ENCODE measurements at regions not wholly inside any gene's neighbourhood (a gene's known extent, or its start where the extent isn't known, plus 50 kb on each side); places are given as distances from the start of the nearest gene placed in this dataset.
A peak's percentile ranks its signal among the peaks of the same experiment; 100 is the strongest.
"Not testable (repeated sequence)": the region's sequence is repeated elsewhere in the genome, so short reads cannot be mapped to it uniquely, and the experiment has no call there.

DNA sequence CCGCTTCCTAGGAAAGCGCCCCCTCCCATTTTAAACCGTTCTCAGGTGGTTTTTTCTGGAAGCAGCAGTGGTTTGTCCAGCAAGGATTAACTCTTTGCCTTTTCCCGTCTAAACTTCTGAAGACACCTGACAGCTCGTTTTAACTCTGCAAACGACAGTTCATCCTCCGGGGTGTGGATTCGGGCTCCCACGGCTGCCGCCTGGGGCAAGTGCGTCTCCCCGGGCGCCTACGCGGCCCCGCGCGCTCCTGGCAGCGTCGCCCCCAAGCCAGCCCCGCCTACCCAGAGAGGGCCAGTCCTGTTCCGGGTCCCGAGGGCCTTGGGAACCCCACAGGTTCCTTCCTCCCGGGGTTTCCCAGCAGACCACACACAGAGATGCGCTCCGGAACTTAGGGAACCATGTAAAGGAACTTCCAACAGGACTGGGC, 54.4 kb downstream of the PRR18 start:
- no peak for DNase-seq

DNA sequence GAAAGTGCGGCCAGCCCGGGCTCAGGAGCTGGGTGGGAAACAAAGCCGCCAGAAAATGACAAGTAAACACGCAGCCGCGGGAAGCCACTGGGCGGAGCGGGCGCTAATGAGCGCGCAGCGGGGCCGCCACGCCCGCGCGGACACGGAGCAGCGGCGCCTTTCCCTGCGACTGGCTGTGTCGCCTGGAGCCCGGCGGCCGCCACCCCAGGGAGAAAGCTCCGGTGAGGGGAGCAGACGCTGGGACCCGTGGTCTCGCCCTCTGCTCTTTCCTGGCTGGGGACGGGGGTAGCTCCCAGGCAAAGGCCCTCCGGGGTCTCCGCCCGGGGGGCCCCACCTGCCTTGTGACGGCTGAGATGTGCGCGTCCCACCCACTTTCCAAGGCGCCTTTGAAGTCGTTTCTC, 54.9 kb downstream of the PRR18 start:
- no peak for DNase-seq

DNA sequence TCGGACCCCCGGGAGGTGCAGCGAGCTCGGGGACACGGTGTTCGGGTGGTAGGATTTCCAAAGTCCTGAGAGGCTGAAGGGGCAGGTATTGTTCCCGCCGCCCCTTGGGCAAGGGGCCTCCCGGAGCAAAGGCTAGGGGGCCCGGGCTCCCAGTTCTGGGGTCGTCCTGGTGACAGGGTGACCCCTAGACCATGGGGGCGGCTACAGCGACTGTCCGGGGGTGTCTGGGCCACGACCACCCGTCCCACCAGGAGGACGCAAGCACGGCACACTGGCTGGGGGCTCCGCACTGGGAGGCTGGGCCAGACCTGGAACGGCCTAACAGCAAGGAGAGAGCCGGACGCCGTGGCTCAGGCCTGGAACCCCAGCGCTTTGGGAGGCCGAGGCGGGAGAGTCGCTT, 55.6 kb downstream of the PRR18 start:
- no peak for DNase-seq

DNA sequence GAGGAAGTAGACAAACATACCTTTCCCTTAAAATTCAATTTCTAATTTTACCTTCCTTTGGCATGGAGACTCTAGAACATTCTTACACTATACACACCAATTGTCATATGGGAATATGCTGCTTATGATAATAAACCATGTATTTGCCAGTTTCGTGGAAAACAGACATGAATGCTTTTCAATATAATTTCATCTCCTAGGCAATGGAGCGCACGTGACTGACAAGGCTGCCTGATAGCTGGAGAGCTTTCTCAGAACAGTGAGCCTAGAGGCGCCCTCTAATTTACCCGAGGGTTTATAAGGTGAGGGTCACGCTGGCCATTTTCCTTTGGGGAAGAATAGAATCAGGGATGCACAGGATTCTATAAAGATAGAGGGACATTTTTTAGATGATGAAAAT, 56.5 kb downstream of the PRR18 start:
- no peak for DNase-seq

DNA sequence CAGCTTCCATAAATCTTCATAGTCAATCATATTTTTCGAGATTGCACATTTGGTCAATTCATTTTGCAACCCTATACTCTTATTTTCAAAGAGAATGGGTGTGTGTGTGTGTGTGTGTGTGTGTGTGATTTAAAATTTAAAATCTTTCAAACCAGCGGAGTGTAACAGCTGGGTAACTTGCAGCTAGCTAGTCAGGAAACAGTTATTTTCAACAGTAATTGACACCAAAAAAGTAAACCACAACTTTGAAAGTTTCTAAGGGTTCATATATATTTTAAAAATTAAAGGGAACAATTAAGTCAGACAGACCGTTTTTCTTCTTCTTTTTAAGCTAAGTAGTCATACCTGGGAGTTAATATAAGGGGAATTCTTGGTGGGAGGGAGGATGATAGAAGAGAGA, 57.0 kb downstream of the PRR18 start:
- no peak for DNase-seq

DNA sequence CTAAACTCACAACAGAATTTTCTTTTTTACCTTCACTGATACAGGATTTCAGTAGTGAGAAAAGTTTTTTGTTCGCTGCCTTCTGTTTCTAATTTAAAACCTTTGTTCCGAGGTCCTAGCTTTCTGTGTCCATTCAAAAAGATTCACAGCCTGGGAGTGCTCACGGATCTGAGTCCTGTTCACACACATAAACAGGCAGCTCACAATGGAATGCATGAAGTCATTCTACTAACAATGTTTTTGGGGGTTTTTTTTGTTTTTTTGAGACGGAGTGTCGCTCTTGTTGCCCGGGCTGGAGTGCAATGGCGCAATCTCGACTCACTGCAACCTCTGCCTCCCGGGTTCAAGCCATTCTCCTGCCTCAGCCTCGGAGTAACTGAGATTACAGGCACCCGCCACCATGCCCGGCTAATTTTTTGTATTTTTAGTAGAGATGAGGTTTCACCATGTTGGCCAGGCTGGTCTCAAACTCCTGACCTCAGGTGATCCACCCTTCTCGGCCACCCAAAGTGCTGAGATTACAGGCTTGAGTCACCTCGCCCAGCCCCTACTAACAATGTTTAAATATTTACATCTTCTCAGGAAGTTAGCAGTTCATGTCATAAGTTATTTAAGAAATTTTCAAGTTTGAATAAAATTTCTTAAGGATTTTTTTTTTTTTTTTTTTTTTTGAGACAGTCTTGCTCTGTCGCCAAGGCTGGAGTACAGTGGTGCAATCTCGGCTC, 59.0 kb downstream of the PRR18 start:
- not testable (repeated sequence) for DNase-seq

DNA sequence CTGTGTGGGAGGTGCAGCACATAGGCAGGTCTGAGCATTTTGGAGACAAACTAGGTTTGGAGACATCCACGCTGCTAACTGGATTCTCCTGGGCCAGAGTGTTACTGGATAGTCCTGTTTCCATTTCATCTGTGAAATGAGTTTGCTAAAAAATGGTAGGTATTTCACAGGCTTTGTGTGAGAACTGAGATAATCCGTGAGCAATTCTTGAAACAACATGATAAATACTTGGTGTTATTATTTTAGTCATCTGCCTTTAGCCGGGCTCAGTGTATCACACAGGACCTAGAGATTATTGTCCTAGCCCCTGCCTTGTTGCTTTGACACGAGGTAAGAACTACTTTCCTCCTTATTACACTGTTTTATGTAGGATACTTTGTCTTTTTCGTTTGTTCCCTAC, 63.0 kb downstream of the PRR18 start:
- no peak for DNase-seq

DNA sequence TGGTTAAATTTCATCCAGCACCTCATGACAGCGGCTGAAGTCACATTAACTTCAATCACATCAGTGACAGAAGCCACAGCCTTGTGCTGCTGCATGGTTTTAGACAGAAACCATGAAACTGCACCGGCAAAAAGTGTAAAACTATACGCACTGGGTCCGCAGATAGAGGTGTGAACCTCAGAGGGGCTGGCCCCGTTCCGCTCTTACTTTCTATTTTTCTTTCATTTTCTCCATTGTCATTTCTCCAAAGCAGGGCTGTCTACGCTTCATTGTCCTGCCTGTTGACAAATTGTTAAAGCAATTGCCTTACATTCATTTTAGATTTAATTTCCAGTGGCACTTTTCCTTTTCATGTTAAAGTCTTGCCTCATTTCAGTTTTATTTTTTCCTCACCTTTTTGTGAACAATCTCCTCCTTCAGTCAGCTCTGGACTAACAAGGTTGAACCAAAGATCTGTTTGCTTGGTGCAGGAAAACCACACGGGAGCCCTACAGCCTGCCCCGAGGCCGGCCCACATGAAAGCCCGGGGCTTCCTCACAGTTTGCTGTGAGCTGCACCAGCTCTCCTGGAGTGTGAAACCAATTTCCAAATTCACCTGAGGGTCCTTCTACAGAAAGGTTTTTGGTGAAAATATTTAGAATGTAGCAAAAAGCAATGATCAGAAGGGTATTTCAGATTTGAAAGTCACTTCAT, 63.7 kb downstream of the PRR18 start:
- peak; percentile 31 for DNase-seq

DNA sequence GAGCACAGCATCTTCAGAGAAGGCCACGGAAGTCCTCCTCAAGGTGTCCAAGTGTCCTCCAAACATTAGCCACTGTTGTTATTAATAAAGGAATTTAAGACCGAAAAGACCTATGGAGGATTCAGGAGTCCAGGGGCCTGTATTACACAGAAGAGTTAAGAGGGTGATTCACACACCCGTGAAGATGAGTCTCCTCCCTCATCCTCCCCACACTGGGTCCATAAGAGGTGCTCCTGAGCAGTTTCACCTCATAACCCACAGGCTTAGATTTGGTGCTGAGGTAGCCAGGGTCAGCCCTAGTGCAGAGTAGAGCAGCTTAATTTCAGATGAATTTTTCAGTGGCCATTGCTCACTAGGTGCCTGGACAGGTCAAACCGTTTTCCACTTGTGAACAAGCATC, 65.3 kb downstream of the PRR18 start:
- no peak for DNase-seq

DNA sequence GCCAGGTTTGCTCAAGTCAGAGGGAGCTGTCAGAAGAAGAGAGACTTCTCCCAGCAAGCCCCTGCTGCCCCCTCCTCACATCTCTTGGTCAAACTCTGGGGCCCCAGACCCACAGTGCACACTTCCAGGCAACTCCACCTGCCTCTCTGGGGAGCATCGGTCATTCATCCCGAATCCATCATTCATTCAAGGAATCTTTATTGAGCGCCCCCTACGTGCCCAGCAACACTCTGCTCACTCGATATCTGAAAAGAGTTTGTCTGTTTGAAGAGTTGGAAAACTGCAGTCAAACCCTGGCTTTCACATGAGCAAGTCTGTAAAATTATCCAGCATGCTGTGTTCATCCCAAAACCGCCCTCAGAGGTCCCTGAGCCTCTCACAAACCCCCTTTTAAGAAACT, 66.2 kb downstream of the PRR18 start:
- DNase-seq = no peak

DNA sequence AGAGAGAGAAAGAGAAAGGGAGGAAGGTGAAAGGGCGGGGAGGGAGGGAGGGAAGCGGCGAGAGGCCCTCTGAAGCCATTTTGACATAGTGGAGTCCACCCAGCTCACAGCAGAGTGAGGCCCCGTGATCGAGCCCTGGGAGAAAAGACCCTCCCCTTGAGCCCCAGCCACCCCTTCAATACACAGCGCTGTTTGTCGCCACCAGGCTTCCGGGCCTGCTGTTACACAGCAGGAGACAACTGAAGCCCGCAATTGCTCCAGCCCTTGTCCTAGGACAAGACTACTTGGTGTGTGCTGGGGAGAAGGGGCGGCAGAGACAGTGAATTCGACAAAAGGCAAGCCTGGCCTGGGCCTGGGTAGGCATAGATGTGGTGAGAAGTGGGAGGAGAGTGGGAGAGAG, 67.3 kb downstream of the PRR18 start:
- DNase-seq = no peak

DNA sequence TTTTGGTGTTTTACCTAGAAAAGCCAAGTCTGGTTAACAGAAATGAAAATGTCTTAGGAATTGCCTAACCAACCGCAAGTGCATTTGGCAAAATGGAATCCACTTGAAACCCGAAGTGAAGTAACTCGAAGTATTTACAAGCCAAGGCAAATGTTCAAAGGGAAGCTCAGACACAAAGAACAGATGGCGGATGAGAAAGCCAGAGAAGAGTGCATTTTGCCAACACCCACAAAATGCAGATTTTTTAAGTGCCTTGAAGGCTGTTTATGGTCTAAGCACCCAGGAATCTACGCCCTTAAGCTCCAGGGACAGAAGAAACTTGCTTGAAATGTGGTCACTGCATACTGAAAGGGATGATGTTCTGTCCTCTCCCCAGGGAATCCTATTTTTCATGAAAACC, 70.0 kb upstream of the TBXT start:
- no peak for DNase-seq

DNA sequence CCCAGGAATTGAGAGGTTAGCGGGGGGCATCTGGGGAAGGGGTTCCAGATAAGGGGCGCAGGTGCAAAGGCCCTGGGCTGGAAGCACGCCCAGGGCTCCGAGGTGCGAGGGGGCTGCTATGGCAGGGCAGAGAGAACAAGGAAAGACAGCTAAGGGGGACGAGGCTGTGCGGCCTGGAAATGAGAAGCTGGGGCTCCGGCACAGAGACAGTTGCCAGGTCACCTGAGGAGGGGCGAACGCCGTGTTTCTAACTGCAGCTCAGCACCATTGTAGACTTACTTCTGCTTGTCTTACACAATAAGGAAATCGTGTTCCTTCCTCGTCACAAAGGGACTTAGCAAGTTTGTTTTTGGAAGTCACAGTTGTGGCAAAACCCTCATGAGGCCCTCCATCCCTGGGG, 68.9 kb upstream of the TBXT start:
- DNase-seq = no peak

DNA sequence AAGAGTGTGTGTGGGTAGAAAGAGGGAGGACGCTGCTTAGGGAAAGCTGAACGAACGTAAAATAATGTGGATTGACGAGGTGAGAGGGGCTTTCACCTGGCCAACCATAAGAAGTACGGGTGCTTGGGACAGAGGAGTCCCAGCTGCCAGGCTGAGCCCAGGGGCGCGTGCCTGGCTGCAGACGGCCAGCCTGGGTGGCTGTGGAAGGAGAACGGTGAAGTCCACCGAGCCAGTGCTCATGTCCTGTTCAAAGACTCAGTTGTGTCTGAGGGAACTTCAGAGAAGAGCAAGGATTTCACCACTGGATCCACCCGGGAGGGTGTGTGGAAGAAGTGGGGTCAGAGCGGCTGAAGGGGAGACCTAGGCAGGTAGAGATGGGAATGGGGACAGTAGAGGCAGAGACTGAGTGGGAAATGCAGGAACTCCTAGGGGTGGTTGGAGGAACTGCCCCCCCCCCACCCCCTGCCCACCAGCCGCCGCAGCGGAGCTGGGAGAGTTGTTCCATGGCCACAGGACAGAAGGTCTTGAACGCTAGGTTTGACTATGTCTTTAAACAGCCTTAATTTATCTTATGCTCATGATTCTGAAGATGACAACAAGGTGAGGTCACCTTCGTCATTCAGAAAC, 68.1 kb upstream of the TBXT start:
- DNase-seq = no peak

DNA sequence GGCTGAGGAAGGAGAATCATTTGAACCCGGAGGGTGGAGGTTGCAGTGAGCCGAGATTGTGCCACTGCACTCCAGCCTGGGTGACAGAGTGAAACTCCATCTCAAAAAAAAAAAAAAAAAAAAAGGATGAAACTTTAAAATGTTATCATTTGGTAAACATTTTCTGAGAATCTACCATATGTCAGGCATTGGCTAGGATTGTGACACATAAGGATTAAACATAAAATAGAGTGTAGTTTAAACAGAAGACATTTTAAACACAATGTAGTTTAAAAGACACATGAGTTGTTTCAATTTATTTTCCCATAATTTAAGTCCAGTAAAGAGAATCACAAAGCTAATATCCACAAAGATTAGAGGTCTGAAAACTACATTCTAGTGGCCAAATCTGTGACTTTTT, 63.5 kb upstream of the TBXT start:
- DNase-seq = not testable (repeated sequence)

DNA sequence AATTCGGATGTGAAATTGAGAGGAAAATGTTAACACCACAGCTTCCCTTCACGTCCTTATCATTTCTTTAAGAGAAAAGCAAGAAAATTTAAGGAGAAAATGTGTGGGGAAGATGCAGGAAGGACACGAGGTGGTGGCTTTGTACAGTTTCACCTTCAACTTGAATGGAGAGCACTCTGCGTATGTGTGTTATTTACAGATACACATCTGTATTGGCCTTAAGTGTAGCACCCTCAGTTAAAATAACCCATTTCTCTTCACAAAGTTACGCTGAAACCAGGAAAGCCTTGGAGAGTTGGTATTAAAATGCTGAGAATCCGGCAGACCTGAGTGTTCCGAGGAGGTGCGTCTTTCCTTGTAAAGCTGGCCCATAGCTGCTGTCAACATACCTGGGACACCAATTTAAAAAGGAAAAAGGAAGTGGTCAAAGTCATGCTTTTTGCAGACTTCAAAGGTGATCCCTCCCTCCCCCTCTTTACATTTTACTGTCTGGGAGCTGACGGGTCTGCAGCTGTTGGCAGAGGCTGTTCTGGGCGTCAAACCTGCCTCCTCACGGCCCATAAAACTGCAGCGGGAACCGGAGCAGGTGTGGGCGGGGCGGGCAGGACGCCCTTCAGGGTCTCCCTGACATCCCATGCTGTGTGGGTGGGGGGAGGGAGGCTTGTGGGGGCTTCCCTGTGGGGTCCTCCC, 61.3 kb upstream of the TBXT start:
- no peak for DNase-seq

DNA sequence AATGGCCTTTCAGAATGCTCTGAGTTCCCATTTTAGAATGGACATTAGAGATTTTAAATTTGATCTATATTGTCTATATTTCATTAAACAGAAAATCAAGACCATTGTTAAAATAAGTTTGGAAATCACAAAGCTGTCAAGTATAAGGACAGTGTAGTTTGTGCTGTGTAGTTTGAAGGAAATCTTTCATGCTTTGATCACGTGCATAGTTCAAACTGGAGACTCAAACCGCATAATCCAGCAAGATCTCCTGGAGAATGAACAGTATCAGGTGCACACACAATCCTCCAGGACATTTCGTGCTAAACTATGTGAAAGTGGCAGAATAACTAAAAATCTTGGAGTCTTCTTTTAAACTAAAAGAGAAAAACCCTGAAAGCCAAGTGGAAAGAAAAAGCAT, 60.8 kb upstream of the TBXT start:
- DNase-seq = no peak

DNA sequence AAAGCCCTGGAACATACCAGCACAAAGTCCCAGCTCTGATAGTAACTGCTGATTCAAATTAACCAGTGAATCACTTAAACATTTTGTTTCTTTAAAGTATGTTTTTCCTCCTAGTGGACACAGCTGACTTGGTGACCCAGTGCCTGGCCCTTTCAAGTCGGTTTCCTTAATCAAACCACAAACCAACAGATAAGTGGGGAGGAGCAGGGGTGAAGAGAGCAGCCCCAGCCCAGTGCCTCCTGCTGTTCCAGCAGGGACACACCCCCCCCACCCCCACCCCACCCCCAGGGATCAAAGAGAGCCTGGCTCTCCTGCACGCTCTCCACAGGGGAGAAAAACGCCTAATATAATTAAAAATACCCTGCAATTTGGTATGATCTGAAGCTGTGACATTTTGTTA, 55.4 kb upstream of the TBXT start:
- no peak for DNase-seq

DNA sequence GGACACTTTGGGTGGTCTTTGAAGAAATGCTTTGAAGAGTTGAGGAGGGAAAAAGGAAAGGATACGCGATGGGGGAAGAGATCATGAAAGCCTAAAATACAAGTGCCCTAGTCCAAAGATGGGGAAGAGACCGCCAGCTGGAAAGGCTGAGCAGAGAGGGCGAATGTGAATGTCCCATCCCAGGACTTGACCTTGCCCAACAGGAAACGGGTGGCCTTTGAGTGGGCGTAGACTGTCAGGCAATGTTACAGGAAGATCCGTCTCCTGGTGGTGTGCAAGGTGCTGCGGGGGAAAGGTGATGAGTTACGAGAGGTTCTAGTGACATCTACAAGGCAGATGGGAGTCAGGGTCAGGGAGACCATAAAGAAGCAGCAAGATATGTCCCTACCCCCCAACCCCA, 55.0 kb upstream of the TBXT start:
- no peak for DNase-seq

DNA sequence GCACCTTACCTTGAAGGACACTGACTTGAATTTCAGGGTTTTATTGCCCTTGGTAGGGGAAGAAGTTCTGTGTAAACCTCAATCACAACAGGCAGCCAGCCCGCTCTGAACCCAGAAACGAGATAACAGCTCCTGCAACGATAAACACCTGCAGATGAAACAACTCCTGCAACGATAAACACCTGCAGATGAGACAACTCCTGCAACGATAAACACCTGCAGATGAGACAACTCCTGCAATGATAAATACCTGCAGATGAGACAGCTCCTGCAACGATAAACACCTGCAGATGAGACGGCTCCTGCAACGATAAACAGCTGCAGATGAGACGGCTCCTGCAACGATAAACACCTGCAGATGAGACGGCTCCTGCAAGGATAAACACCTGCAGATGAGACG, 54.0 kb upstream of the TBXT start:
- no peak for DNase-seq

DNA sequence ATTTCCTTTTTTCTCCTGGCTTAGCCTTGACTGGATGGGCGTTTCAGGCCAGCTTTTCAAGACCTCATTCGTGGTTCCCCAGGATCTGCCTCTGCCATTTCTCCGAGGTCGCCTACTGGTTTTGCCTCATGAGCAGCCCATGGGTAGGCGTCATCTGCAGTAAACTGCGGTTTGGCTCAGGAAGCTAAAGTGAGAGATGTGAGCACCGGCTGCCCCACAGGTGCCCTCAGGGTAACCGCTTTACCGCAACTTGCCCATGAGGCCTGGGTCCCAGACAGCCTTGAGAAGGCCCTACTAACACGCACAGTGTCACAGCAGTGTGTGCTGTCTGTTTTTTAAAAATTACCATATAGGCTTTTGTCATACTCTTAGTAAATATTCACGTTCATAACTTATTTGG, 53.4 kb upstream of the TBXT start:
- DNase-seq = no peak
